ENCODE measurements at regions not wholly inside any gene's neighbourhood (a gene's known extent, or its start where the extent isn't known, plus 50 kb on each side); places are given as distances from the start of the nearest gene placed in this dataset.

DNA sequence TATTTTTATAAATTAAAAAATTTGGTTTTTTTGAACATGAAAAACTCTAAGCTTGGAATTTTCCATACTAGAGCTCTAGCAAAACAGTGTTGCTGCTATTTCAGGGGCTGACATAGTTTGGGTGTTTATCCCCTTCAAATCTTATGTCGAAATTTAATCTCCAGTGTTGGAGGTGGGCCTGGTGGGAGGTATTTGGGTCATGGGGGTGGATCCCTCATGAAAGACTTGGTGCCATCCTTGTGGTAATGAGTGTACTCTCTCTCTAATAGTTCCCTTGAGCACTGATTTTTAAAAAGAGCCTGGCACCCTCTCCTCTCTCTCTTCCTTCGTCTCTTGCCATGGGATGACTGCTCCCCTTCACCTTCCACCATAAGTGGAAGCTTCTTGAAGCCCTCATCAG is 244.6 kb upstream of the UBE2E3 start:
- DNase-seq (ENCODE audit: low spot score) = no peak

DNA sequence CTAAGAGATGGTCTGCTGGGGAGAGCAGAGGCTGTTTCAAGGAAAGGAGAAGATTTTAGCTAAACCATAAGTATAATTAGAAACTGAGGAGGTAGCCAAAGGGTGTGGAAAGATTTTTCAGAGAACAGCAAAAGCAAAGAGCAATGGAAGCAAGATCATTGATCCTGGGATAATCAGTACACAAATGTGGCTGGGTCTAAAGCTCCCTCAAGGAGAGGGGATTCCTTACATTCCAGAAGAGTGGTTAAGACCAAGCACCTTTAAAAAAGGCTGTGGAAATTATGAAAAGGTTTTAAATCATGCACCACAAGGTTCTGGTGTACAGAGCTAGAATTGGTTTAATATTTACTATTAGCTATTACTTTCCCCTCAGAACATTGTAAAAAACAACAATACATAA is 246.0 kb upstream of the UBE2E3 start:
- no peak for DNase-seq (ENCODE audit: low spot score)

- no peak for DNase-seq (ENCODE audit: low spot score)
Measured at GRCh38 chr2:180733330-180733729, 247.1 kb upstream of the UBE2E3 start.

GRCh38 chr2:180732337-180732736 is 248.1 kb upstream of the UBE2E3 start:
- no peak for DNase-seq (ENCODE audit: low spot score)

DNA sequence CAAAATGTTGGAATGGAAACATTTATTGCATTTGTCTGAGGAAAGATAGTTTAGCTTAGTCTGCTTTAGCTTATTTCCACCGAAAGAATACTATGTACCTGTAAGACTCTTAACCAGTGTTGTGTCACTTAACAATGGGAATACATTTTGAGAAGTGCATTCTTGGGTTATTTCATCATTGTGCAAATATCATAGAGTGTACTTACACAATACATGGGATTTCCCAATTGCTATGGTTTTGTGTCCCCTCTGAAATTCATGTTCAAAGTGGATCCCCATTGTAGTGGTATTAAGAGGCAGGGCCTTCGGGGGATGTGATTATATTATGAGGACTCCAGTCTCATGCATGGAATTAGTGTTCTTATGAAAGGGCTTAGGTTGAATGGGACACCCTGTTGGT is 249.4 kb upstream of the UBE2E3 start:
- no peak for DNase-seq (ENCODE audit: low spot score)

DNA sequence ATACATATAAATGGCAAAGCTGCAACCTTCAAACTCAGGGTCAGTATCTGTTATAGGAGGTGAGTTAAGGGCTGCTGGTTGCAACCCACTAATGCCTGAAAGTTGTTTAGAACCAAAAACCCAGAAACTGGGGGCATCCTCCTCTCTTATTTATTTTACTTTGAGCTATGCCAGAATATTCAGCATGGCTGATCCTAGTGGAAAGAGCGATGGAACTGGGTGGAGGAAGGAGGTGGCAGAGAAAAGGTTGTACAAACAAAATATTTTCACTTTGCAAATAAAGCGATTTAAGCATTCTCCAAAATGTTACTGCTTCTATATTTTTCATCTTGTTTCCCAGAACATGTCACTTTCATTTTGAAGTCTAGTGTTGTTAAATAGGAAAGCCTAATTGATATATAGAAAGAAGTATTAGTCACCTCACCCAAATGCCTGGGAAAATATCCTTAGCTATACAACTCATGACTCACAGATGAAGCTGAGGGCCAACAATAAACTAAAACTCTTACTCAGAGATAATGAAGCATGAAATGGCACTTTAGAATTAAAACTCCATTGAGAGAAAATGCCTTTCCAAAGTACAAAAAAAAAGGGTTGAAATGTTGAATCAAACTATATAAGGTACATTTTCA is 251.4 kb upstream of the UBE2E3 start:
- no peak for DNase-seq (ENCODE audit: low spot score)

- DNase-seq (ENCODE audit: low spot score) = no peak
Measured at GRCh38 chr2:180723712-180724111, 256.7 kb upstream of the UBE2E3 start.

GRCh38 chr2:180722551-180723239 is 257.7 kb upstream of the UBE2E3 start:
- no peak for DNase-seq (ENCODE audit: low spot score)

- no peak for DNase-seq (ENCODE audit: low spot score)
Measured at GRCh38 chr2:180720829-180721228, 259.6 kb upstream of the UBE2E3 start.

DNA sequence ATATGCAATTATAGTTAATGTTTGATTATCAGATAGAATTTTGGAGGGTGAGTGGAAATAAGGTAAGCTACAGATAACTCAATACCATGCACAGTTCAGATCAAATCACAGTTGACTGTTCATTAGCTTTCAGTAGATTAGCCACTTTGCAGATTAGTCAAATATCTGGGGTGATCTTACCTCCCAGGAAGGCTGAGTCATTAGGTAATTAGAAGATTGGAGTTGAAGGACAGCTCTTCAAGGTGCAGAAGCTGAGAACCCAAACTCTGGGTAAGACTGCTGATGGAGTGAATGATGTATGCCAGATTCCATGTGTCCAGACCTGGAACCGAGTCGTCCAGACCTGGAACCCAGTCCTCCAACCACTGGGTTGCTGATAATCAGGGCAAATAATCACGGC is 262.8 kb upstream of the UBE2E3 start:
- DNase-seq (ENCODE audit: low spot score) = no peak

DNA sequence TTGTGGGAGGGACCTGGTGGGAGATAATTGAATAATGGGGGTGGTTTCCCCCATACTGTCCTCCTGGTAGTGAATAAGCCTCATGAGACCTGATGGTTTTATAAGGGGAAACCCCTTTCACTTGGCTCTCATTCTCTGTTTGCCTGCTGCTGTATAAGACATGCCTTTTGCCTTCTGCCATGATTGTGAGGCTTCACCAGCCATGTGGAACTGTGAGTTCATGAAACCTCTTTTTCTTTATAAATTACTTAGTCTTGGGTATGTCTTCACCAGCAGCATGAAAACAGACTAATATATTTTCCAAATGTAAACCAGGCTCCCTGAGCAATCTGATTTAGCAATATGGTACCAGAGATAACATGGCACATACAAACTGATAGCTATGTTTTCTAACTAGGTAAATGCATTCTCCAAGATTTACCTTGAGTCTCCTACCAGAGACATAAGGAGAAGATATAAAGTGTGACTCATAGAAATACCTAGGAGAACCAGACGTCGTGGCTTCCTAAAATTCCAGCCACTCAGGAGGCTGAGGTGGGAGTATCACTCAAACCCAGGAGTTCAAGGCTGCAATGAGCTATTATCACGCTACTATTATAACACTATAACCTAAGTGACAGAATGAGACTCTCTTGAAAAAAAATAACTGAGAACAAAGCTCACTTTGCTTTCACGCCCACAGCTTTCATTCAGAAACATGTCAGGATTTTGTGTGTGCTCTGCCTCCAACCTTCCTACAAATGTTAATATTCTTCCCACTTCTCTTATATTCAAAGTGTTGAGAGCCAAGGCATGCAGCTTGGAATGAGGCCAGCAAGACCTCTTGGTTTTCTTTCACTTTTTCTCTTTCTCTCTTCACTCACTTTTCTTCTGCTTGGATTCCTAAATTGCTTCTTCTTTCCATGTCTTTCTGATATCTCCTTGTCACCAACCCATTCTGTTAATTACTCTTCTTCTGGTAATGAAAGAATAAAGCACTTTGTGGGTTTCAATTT is 263.9 kb upstream of the UBE2E3 start:
- no peak for DNase-seq (ENCODE audit: low spot score)

DNA sequence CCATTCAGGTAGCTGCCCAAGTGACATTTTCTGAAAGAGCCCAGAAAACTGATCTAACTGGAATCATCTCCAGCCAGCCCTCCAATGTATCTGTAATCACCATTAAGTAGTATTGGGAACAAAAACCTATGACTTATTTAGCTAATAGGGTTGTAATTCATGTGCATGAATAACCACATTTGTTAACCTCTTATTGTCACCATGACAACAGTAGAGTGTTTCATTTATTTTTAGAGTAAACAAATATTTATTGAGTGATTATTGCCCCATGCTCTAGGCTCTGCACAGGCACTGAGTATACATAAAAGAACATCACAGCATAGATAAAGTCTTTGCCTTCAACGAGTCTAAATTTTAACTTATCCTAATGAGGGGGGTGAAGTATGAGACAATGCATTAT is 265.4 kb upstream of the UBE2E3 start:
- no peak for DNase-seq (ENCODE audit: low spot score)

DNA sequence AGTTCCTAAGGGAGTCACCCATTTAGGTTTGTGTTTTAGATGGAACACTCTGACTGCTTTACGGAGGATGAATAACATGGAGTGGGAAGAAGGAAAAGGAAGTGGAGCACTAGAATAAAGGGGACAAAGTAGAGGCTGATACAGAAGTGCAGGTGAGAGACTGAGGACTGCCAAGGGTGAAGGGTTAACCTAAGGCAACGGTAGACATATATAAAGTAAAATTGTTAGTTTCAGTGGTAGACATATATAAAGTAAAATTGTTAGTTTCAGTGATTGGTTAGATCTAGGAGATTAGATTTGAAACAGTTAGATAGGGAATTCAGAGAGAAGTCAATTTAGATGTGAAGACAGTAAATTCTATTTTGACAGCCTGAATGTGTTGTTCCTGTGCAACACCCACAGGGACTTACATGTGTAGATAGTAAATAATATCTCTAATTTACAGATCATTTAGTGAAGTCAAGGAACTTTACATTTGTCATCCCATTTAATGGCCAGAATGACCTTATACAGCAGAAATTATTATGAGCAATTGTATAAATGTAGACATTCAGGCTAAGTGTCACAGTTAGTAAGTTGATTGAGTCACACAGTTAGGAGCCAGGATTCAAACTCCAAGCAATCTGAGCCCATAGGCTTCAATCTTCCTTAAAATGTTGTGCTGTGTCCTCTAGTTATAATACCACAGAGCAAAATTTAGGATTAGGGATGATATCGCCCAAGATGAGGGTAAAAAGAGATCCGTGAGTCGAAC is 270.8 kb upstream of the UBE2E3 start:
- no peak for DNase-seq (ENCODE audit: low spot score)

- DNase-seq (ENCODE audit: low spot score) = peak; percentile 40
Measured at GRCh38 chr2:180707884-180708205, 272.6 kb upstream of the UBE2E3 start.

GRCh38 chr2:180707175-180707883 is 273.1 kb upstream of the UBE2E3 start:
- DNase-seq (ENCODE audit: low spot score) = no peak

DNA sequence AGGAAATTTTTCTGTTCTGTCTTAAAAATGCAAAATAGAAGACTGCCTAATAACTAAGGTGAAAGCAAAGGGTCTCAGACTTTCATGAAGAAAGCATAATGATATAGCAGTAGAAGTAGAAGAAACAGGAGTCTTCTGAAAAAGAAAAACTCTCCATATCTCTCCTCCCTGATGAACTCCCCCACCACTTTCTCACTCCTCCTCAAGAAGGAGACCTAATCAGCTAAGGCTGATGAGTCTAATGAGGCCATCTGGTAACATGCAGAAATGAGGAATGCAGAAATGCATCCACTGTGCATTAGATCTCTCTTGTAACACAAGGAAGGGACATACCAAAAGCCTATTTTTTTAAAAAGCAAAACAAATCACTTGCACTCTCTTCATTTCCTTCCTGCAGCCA is 273.7 kb upstream of the UBE2E3 start:
- no peak for DNase-seq (ENCODE audit: low spot score)

GRCh38 chr2:180705551-180705950 is 274.9 kb upstream of the UBE2E3 start:
- DNase-seq (ENCODE audit: low spot score) = no peak

- DNase-seq (ENCODE audit: low spot score) = no peak
Measured at GRCh38 chr2:180705122-180705521, 275.3 kb upstream of the UBE2E3 start.

DNA sequence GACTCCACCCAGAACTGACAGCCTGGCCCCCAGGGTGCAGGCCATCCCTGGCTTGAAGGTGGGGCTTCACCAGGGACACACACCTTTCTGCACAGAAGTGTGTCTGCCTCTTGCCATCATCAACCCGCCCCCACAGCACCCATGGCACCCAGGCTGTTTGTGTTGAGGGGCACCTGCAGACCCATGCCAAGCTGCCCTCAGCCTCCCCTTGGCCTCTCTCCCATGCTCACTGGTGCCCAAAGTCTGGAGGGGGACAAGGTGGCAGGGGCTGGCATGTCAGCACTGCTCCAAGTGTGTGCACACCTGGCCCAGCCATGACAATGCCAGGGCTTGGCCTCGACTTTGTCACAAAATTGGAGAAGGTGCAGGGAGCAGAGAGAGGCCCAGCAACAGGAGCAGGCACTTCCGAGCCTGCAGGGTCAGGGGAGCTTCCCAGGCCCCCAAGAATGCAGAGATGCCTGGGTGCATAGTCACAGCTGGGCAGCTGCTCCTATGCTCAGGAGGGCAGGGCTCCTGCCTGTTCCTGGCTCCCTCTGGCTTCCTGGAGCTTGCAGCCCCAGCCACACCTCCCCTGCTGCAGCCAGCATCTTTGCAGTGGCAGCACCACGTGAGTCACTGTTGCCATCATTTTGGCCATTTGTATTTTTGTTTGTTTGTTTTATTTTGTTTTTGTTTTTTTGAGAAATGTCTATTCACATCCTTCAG is 280.6 kb upstream of the UBE2E3 start:
- DNase-seq (ENCODE audit: low spot score) = no peak

DNA sequence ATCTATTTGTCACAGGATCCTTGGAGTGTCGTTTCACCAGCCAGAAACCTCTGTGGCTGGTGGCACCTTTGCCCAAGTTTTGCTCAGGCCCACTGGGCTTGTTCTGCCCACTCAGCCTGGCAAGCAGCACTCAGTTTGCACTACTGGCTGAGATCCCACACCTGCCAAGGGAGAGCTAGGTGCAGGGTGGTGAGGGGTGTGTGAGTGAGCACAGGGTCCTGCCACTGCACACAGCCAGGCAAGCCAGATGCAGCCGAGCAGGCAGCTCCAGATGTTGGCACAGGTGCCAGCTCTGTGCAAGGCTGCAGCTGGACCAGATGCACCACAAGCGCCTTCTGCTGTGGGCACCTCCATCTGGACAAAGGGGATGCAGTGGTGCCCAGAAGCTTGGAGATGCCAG is 281.7 kb upstream of the UBE2E3 start:
- no peak for DNase-seq (ENCODE audit: low spot score)
